Stimulated activated CD4-positive, alpha-beta T cell treated with anti-CD3 and anti-CD28 coated beads, TNF-alpha, amount 100 ng/mL, for 24 hours (primary cell): ENCODE measurements at regions not wholly inside any gene's neighbourhood (a gene's known extent, or its start where the extent isn't known, plus 50 kb on each side); places are given as distances from the start of the nearest gene placed in this dataset.

ENCODE experiments used
- DNase-seq, 3 experiments: peaks; one replicate each; pipeline ENCODE4 v3.0.0-alpha.2; 2020; ENCODE audit warnings: low read depth in 3 of 3

DNA sequence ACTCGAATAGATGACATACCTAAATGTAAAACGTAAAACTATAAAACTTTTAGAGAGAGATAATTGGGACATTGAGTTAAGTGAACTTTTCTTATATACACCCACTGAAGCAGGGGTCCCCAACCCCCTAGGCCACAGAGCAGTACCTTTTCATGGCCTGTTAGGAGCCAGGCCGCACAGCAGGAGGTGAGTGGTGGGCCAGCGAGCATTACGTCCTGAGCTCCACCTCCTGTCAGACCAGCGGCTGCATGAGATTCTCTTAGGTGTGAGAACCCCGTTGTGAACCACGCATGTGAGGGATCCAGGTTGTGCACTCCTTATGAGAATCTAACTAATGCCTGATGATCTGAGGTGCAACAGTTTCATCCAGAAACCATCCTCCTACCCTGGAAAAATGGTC, 114.8 kb downstream of the HMX1 start:
- no peak for DNase-seq

DNA sequence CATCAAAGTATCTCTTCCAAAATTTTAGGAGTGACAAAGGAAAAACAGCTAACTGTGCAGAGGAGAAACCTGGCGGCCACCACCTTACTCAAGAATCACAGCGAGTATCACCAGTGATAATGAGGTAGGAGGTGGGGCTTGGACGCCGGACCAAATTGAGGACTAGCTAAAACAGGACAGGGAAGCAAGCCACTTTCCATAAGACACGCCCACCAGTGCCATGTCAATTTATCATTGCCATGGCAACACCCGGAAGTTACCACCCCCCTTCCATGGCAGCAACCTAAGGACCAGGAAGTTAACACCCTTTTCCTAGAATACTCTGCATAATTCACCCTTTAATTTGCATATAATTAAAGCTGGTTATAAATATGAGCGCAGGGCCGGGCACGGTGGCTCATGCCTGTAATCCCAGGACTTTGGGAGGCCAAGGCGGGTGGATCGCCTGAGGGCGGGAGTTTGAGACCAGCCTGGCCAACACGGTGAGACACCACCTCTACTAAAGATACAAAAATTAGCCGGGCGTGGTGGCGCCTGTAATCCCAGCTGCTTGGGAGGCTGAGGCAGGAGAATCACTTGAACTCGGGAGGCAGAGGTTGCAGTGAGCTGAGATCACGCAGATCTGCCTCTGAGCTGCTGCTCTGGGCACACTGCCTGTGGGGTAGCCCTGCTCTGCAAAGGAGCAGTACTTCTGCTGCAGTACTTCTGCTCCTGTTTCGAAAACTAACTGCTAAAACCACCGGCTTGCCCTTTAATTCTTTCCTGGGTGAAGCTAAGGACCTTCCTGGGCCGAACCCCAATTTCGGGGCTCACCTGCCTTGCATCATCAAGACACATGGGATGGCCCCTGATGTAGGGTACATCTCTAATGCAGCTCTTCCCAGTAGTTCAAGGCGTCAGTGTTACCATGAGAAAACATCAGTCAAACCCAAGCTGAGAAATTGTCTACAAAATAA, 116.7 kb downstream of the HMX1 start:
- no peak for DNase-seq

DNA sequence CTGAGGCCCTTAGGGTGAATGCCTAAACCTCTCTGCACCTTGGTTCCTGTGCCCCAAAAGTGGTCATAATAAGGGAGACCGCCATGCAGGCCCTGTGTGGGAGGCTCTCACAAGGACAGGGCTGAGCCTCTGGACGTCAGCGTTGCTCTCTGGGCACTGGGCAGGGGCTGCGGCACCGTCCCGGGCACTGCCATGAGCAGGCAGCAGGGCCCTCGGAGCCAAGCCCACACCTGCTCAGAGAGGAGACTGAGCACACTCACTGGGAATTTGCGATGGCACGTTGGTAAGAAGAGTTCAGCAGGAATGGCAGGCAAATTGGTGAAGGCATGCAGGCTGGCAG, 123.4 kb downstream of the HMX1 start:
- no peak for DNase-seq

DNA sequence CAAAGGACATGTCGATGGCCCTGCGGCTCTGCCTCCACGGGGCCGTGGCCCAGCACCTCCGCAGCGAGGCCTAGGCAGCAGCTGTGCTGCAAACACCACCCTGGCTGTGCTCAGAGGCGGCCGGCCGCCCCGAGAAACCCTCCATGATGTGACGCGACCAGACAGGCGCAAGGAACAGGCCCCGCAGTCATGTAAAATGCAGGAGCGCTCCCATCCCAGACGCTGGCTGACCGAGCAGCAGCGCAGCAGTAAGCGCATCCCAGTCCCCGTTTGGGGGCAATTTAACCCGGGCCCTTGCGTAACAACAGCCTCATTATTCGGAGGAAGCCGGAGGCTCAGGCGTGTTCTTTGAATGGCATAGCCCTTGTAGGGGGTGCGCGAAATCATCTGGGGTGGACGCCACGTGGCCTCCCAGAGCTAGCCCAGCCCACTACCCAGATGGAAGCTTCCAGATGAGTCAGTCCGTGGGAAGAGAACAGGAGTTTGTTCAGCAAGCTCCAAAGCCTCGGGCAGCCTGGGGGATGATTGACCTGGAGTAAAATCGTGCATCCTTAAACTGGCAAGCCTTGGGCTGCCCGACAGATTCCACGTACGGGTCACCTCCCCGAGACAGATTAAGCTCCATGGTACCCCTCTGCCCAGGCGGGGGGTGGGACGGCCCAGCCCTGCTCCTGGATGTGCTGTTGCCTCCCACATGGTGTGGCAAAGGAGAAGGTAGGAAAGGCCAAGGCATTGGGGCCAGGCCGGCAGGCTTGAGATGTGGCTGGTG, 124.0 kb downstream of the HMX1 start:
- DNase-seq: no peak

DNA sequence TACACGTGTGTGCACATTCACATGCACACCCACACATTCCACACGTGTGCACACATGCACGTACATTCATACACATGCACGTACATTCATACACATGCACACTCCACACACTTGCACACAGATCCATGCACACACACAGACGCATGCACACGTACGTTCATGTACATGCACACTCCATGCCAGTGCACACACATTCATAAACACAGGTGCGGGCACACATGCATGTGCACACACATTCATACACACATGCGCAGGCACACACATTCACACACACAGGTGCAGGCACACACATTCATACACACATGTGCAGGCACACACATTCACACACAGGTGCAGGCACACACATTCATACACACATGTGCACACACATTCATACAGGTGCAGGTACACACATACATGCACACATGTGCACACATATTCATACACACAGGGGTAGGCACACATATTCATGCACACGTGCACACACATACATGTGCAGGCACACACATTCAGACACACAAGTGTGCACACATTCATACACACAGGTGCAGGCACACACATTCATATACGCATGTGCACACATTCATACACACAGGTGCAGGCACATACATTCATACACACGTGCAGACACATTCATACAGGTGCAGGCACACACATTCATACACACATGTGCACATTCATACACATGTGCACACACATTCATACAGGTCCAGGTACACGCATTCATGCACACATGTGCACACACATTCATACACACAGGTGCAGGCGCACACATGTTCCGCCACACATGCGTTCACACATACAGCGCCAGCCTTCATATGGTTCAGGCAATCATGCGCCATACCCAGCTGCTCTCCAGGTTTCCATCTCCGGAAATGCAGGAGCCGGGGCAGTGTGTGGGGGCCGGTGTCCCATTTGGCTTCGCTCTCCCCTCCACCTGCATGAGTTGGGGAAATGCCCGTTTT, 124.8 kb downstream of the HMX1 start:
- no peak for DNase-seq

DNA sequence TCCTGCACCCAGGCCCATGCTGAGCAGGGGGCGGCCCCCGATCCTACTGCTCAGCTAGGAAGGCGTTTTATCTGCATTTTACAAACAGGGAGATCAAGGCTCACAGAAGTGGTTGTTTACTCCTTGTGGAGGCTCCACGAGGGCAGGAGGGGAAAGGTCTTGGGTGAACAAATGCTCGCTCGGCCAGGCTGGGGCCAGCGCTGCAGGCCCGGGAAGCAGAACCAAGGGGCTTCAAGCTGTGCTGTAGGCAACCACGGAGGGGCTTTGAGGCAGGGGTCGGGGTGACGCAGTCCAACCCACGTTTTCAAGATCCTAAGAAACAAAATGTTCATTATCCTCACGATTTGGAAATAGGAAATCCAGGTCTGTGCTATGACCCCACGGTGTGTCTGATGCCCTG, 125.8 kb downstream of the HMX1 start:
- DNase-seq: no peak

DNA sequence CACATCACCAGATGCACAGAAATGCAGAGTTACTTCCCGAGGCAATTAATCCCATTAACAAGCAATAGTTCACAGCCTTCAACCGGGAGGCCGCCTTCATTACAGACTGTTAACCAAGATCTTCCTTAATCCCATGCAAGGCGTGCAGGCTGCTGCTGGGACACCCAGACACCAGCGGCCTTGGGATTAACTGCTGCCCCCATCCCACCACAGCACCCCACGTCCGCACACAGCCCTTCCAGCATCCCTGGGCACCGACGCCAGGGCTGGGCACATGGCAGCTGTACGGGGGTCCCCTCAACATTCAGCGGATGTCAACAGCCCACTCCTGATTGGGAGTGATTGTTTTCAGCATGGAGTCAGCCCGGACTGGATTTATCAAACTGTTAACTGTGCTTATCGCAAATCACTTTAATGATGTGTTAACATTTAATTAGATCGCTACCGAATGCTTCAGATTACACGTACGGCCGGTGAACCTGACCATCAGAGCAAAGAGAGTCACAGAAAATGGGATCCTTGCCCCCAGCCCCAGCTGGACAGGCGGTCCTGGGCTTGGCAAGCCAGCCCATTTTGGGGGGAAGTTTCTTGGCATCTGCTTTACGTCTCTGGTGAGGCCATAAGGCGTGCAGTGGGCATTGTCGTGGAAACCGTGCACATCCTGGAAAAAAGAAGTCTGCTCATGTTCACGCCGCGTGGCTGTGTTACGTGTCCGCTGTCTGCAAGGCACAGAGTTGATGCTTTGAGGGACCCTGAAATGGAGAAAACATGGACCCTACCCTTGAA, 126.4 kb downstream of the HMX1 start:
- DNase-seq: no peak

DNA sequence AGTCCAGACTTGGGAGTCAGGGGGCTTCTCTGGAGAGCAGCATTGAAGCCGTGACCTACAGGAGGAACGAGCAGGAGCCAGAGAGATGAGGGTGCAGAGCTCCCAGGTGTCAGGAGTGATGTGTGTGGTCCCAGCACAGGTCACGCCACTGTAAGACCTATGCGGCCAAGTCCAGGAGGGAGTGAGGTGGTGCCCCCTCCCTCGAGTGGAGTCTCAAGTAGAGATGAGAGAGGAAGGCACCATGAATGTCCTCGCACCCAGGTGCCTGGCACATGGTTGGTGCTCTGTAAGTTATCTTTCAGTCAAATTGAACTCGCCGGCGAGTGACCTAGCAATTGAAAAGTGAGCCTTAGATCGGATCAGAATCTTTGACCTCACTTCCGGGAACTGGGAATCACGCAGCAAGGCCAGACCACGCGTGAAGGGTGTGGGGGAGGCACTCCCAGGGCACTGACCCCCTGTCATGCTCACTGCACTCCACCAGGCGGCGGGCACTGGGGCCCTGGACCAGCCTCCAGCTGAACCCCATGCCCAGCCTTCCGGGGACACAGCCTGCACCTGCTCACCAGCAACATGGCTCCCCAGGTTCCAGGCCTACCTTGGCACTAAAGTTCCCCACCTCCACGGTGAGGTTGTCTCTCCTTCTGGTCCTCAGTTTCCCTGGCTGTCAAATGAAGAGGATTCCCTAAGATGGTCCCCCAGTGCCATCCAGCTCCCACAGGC, 127.4 kb downstream of the HMX1 start:
- no peak for DNase-seq

DNA sequence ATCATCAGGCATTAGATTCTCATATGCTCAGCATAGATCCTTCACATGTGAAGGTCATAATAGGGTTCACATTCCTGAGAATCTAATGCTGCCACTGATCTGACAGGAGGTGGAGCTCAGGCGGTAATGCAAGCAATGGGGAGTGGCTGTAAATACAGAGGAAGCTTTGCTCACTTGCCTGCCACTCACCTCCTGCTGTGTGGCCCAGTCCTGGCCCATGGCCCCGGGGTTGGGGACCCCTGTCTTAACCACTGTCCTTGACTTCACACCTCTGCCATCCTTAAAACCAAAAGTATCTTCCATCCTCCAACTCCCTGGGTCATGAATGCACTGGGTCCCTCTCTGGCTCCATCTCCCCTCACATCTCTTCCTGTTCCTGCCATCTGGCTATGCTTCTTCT, 129.1 kb downstream of the HMX1 start:
- DNase-seq: no peak

DNA sequence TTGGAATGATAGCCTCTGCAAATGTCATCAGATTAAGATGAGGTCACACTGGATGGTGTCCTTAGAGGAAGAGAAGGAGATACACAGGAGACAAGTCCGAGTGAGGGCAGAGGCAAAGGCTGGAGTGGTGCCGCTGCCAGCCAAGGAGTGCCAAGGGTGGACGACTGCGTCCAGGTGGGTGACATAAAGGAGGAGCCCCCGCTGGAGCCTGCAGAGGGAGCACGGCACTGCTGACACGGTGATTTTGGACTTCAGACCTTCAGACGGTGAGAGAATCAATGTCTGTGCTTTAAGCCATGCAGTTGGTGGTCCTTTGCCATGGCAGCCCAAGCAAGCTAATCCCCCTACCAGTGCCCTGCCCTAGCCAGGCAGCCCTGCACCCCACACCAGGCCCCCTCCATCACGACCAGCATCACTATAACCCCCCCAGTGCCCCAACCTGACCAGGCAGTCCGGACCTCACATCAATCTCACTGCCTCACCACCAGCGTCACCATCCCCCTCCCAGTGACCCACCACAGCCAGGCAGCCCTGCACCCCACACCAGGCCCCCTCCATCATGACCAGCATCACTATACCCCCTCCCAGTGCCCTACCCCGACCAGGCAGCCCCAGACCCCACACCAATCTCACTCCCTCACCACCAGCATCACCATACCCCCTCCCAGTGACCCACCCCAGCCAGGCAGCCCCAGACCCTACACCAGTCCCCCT, 130.0 kb downstream of the HMX1 start:
- DNase-seq: no peak

DNA sequence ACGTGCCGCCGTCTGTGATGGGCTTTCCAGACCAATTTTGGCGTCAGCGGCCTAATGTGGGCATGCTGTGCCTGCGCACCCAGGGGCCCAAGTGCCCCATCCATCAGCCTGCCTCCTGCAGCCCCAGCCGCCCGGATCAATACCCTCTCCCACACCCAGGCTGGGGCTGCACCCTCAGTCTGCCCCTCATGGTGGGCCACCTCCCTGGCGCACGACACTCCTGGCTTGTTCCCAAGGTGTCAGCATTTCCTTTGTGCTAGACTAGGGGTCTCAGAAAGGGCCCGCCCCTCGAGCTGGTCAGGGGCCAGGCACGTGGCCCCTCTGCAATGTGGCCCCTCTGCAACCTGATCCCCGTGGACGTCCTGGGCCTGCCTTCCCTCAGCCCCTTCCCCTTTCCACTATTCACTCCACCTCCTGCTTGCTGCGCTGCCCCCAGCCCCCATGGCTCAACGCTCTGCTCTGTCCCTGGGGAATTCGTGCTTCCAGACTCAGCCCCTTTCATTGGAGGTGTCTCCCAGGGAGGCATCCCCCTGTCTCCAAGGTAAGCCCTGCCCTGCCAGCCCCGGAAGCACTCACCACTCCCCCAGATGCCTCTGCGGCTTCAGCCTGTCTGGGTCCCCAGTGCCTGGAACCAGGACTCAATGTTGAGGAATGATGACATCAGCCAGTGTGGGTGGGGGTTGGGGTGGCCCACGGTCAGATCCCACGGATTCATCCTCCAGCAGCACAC, 130.8 kb downstream of the HMX1 start:
- no peak for DNase-seq

DNA sequence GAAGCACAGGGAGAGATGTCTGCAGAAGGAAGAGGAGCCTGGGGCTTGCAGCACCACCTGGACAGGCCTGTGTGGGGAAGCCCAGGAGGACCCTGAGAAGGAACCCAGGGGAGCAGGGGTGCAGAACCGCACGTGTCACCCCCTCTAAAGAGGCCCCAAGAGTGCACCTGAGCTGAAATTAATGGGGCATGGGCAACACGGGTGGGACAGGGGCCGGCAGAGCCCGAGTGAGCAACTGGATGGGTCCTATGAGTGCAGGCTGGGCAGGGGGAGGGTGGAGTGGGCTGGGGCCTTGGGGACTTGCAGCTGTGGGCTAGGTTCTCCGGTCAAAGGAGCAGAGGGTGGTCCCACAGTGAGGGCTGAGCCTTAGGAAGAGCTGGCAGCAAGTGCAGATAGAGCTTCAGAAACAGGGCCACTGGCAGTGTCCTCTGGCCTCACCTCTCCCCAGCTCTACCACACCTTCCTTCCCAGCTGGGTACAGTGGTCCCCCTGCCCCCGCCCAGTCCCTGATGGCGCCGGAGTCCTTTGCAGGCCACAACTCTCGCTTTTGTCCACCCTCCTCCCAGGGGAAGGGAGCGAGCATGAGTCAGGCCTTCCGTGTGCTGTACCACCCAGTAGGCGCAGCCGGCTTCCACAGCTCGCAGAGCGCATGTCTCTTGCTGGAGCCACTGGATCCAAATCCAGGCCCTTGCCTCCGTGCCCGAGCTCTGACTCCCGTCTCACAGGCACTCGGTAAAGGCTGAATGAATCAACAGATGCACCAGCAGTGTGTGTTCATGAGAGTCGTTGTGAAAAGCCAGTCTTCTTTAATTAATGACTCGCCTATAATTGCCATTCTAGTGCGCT, 131.6 kb downstream of the HMX1 start:
- DNase-seq: no peak

DNA sequence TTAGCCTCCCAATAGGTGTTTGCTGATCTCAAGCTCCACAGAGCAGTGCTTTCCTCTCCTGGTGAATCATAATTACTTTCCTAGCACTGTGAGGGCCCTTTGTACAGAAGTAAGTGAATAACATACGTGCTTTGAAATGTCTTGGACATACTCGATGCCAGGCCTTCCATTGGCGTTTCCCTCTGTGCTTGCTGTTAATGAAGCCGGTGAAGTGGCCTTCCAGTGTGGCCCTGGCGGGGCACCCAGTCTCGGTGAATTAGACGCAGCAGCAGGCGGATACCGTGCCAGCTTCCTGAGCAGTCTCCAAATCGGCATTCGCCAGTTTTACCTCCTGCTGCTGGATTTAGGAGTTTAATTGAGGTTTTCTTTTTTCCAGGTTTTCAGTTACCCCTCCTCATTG, 132.3 kb downstream of the HMX1 start:
- DNase-seq: no peak

DNA sequence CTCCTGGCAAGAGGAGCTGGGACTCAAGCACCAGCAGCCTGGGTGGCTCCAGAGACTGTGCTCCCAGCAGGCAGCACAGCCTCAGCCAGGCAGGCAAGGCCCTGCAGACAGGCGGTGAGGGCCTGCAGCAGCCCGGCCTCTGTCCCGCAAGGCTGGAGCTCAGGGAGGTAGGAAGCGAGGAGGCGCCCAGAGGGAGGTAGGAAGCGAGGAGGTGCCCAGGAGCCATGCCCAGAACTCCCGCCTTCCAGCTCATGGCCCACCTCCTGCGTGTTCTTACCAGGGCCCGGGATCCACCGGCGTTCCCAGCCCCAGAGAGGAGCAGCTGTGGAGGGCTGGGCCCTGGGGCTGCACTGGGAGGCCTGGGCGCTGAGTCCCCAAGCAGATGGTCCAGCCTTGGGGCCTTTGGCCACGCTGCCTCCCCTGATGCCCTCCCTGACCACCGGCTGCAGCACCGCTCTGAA, 133.1 kb downstream of the HMX1 start:
- DNase-seq: no peak

DNA sequence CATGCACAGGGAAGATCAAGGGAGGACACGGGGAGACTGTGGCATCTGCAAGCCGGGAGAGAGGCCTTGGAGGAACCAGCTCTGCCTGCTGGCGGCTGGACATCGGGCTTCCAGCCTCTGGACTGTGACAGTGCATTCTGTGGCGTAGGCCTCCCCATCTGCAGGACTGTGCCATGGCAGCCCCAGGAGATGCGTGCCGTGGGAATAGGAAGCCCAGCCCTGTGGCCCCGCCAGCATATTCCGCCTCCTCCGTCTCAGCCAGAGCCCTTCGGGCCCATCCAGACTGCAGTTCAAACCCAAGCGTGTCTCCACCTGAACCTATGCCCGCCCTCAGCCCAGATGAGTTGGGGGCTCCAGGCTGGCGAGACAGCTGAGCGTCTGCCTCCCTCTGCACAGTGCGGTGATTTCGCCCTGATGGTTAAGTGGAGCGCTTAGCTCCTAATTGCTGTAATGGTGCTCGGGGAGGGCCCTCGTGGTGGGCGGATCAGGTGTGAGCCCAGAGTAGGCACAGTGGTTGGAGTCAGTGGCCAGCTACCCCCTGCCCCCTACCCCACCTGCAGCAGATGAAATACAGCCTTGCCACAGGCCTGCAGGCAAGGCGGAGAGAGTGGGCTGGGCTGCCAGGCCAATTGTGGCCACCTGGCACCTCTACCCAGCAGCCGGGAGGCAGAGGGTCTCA, 133.9 kb downstream of the HMX1 start:
- no peak for DNase-seq

DNA sequence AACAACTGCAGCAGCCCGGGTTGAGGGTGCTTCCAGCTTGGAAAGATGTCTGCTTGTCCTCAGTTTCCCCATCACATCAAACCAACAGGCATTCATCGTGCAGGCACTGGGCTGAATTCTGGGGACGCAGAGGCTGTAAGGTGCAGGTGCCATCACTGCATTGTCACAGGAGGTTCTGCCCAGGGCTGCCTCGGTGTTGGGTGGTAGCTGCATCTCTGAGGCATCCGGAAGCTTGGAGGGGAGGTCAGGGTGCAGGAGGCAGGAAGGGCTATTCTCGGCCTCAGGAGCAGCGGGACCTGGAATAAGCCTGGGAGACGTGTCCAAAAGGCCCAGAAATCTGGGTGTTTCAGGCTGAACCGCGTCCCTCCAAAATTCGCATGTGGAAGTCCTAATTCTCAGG, 134.6 kb downstream of the HMX1 start:
- DNase-seq: no peak

DNA sequence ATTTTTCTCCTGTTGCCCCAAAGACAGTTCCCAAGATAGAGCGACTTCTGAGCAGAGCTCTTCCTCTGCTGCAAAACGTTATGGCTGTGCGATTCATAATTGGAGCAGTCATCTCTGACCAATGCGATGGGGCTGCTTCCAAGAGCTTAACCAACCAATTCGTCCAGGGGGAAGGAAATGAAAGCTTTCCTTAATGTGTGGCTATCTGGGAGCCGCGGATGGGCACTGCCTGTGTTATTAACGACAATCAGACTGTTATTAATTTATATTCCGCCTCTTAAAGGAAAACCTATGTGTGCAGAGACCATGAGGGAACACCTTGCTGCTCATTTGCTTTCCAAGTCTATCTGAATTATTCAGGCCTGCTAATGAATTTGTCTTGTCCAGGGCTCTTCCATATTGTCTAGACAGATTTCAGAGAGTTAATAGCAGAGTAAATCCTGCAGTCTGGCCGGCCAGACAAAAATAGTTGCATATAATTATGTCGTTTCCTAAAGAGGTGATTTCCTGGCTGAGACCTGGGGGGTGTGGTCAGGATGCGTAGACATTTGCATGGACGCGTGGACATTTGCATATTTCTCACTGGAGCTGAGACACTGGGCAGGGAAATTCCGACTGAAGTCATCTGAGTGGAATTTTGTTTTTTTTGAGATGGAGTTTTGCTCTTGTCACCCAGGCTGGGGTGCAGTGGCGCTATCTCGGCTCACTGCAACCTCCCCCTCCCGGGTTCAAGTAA, 135.4 kb downstream of the HMX1 start:
- DNase-seq: no peak
